Fibroblast of lung (primary cell): ENCODE measurements at regions not wholly inside any gene's neighbourhood (a gene's known extent, or its start where the extent isn't known, plus 50 kb on each side); places are given as distances from the start of the nearest gene placed in this dataset.

ENCODE experiments used
- DNase-seq, 2 donors: peaks; one replicate each; pipeline versions ENCODE4 v3.0.0 to v3.0.0-alpha.2; 2010; ENCODE audit warnings: low read depth in 2 of 2
- H2AFZ ChIP-seq: 2 replicates; pipeline ENCODE4 v1.5.1; 2012; ENCODE audit warnings: low read length, control low read depth, inconsistent platforms
- H3K27ac ChIP-seq: 2 replicates; pipeline ENCODE4 v1.5.1; 2011; ENCODE audit warnings: low read length, control low read depth; ENCODE audit not compliant: insufficient read depth
- H3K27me3 ChIP-seq: 2 replicates; pipeline ENCODE4 v1.5.1; 2011; ENCODE audit warnings: mild to moderate bottlenecking, low read length; ENCODE audit not compliant: control insufficient read depth, insufficient read depth
- H3K36me3 ChIP-seq: 2 replicates; pipeline ENCODE4 v1.5.1; 2011; ENCODE audit warnings: low read length; ENCODE audit not compliant: control insufficient read depth, insufficient read depth
- H3K4me1 ChIP-seq: 2 replicates; pipeline ENCODE4 v1.5.1; 2011; ENCODE audit warnings: low read length; ENCODE audit not compliant: control insufficient read depth, insufficient read depth; ENCODE audit errors: extremely low read depth
- H3K4me2 ChIP-seq: 2 replicates; pipeline ENCODE4 v1.5.1; 2011; ENCODE audit warnings: low read length, control low read depth; ENCODE audit not compliant: insufficient read depth; ENCODE audit errors: extremely low read depth
- H3K4me3 ChIP-seq, 4 experiments: fragments of 200-600 bp in 1 of 4; sonication (generic) in 1 of 4; replicated peaks in 1 of 4; 2 replicates each; pipeline ENCODE4 v1.5.1; 2011 to 2016; ENCODE audit warnings: low read length in 4 of 4, low read depth in 3 of 4, mild to moderate bottlenecking in 3 of 4, control low read depth in 2 of 4, inconsistent platforms in 1 of 4, mixed read lengths in 1 of 4; ENCODE audit not compliant: insufficient read depth in 1 of 4; ENCODE audit errors: control extremely low read depth in 1 of 4
- H3K79me2 ChIP-seq: 2 replicates; pipeline ENCODE4 v1.5.1; 2012; ENCODE audit warnings: mild to moderate bottlenecking, low read length, inconsistent platforms; ENCODE audit not compliant: control insufficient read depth, insufficient read depth
- H3K9ac ChIP-seq: 2 replicates; pipeline ENCODE4 v1.5.1; 2011; ENCODE audit warnings: mild to moderate bottlenecking, low read length, control low read depth; ENCODE audit not compliant: insufficient read depth
- H3K9me3 ChIP-seq: 2 replicates; pipeline ENCODE4 v1.5.1; 2012; ENCODE audit warnings: low read depth, low read length; ENCODE audit not compliant: control insufficient read depth, insufficient read depth
- H4K20me1 ChIP-seq: 2 replicates; pipeline ENCODE4 v1.5.1; 2011; ENCODE audit warnings: low read length; ENCODE audit not compliant: control insufficient read depth, insufficient read depth; ENCODE audit errors: extremely low read depth
- EZH2 ChIP-seq: IDR thresholded peaks from 2 replicates; pipeline ENCODE4 v1.5.1; 2012; ENCODE audit warnings: low read length, control low read depth, mild to moderate bottlenecking; ENCODE audit errors: missing control alignments
- TF ChIP-seq, protein P1 (sequence below), 2 donors: IDR thresholded peaks in 1 of 2; conservative IDR thresholded peaks in 1 of 2; 1 replicate in 1 of 2; 2 replicates in 1 of 2; pipeline ENCODE4 v1.5.1; 2011 to 2012; ENCODE audit warnings: low read length in 2 of 2, control low read depth in 1 of 2, inconsistent platforms in 1 of 2, low read depth in 1 of 2, mild to moderate bottlenecking in 1 of 2

DNA sequence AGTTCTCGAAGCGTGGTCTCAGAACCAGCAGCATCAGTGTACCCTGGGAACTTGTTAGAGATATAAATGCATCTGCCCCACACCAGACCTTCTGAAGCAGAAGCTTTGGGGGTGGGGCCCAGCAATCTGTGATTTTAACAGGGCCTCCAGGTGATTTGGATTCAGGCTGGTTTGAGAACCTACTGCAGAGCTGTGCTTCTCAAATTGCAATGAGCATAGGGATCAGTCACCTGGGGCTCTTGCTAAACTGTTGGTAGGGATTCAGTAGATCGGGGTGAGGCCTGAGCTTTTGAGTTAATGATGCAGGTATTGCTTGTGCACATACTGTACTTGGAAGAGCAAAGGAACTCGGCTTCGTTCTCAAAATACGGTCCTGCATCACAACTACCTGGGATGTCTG, 243.6 kb upstream of the PODXL start:
- TF ChIP-seq EZH2: no peak
- TF ChIP-seq, protein P1, sequence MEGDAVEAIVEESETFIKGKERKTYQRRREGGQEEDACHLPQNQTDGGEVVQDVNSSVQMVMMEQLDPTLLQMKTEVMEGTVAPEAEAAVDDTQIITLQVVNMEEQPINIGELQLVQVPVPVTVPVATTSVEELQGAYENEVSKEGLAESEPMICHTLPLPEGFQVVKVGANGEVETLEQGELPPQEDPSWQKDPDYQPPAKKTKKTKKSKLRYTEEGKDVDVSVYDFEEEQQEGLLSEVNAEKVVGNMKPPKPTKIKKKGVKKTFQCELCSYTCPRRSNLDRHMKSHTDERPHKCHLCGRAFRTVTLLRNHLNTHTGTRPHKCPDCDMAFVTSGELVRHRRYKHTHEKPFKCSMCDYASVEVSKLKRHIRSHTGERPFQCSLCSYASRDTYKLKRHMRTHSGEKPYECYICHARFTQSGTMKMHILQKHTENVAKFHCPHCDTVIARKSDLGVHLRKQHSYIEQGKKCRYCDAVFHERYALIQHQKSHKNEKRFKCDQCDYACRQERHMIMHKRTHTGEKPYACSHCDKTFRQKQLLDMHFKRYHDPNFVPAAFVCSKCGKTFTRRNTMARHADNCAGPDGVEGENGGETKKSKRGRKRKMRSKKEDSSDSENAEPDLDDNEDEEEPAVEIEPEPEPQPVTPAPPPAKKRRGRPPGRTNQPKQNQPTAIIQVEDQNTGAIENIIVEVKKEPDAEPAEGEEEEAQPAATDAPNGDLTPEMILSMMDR (conservative IDR thresholded peaks at IDR 0.05 in 1 of 2, IDR thresholded peaks at IDR 0.05 in 1 of 2; ENCODE audit: low read depth in 1 of 2, low read length in 2 of 2): no peak
- Histone ChIP-seq H3K4me3 (no peak overlapping the region), H3K4me1 (no peaks in the 10 kb centered on the region), H3K27me3 (no peaks in the 10 kb centered on the region), H3K79me2 (no peaks in the 10 kb centered on the region), H3K9me3 (no peaks in the 10 kb centered on the region), H3K4me2 (no peak overlapping the region), H2AFZ (no peak overlapping the region), H3K27ac (no peak overlapping the region), H3K36me3 (no peaks in the 10 kb centered on the region), H3K9ac (no peak overlapping the region), H4K20me1 (no peaks in the 10 kb centered on the region)
- no peak for DNase-seq

DNA sequence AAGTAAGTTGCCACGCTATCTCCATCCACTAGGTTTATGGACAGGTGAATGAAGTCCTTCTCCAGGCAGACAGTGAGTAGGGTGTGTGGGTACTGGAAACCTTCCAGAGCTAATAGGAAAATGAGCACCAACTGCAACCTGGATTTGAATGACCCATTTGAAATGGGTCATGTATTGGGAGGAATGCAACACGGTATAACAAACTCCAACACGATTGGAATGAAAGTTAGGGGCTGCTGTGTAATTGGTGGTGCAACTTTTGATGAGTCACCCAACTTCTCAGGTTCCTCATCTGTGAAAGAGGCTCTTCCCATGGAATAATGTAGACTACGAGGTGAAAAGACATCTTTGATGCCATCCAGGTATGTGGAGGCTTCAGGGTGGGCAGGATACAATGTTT, 241.4 kb upstream of the PODXL start:
- H3K79me2 ChIP-seq: no peaks in the 10 kb centered on the region
- no peak overlapping the region for H3K27ac ChIP-seq
- H3K9me3 ChIP-seq: no peaks in the 10 kb centered on the region
- no peak overlapping the region for H3K4me2 ChIP-seq
- H3K4me3 ChIP-seq: no peak overlapping the region
- no peaks in the 10 kb centered on the region for H3K4me1 ChIP-seq
- no peak overlapping the region for H3K9ac ChIP-seq
- no peaks in the 10 kb centered on the region for H4K20me1 ChIP-seq
- H3K36me3 ChIP-seq: no peaks in the 10 kb centered on the region
- no peak for TF ChIP-seq EZH2
- TF ChIP-seq, protein P1 (conservative IDR thresholded peaks at IDR 0.05 in 1 of 2, IDR thresholded peaks at IDR 0.05 in 1 of 2; ENCODE audit: low read depth in 1 of 2, low read length in 2 of 2): no peak
- H3K27me3 ChIP-seq: no peaks in the 10 kb centered on the region
- no peak for DNase-seq
- no peak overlapping the region for H2AFZ ChIP-seq

DNA sequence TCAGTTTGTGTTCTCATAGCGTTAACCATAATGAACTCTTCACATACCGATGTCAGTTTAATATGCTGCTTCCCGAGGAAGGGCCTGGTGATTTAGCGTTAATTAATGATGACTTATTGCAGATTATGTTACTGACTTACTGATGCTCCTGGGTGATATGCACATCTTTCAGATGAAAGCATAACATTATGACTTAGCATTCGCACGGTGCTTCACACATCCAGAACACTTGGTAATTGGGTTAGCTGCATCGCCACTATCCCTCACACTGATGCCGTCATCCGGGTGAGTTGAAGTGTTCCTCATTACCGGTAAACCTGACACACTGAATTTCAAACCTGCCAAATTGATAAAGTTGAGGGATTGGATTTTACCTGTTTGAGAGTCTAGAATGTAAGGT, 239.0 kb upstream of the PODXL start:
- Histone ChIP-seq H3K9me3 (no peaks in the 10 kb centered on the region), H3K79me2 (no peaks in the 10 kb centered on the region), H3K36me3 (no peaks in the 10 kb centered on the region), H4K20me1 (no peaks in the 10 kb centered on the region), H2AFZ (no peak overlapping the region), H3K27ac (no peak overlapping the region), H3K27me3 (no peaks in the 10 kb centered on the region), H3K4me1 (no peaks in the 10 kb centered on the region), H3K4me3 (no peak overlapping the region), H3K9ac (no peak overlapping the region), H3K4me2 (no peak overlapping the region)
- TF ChIP-seq, protein P1 (conservative IDR thresholded peaks at IDR 0.05 in 1 of 2, IDR thresholded peaks at IDR 0.05 in 1 of 2; ENCODE audit: low read depth in 1 of 2, low read length in 2 of 2): no peak
- no peak for TF ChIP-seq EZH2
- DNase-seq: no peak
